ENCODE measurements at regions not wholly inside any gene's neighbourhood (a gene's known extent, or its start where the extent isn't known, plus 50 kb on each side); places are given as distances from the start of the nearest gene placed in this dataset.

GRCh38 chr13:38024431-38024830 is 154.9 kb upstream of the TRPC4 start:
- H3K4me1 ChIP-seq (ENCODE audit: insufficient read depth, low read length), result no peaks in the 10 kb centered on the region
- H3K27ac ChIP-seq (ENCODE audit: insufficient read length, low read depth, low read length), result no peak overlapping the region
- no peak overlapping the region for H2AFZ ChIP-seq (ENCODE audit: low read length)
- no peaks in the 10 kb centered on the region for H3K23me2 ChIP-seq (ENCODE audit: insufficient read length, low read depth, low read length, poor library complexity, severe bottlenecking)
- no peaks in the 10 kb centered on the region for H3K4me1 Mint-ChIP-seq
- H2BK12ac ChIP-seq (ENCODE audit: insufficient read length, low read depth, low read length), result no peak overlapping the region
- H3K9ac ChIP-seq (ENCODE audit: extremely low read depth, insufficient read length, low read length), result no peak overlapping the region
- no peaks in the 10 kb centered on the region for H3K79me1 ChIP-seq (ENCODE audit: insufficient read depth, low read depth, low read length, poor library complexity, severe bottlenecking)
- no peak overlapping the region for H2BK15ac ChIP-seq (ENCODE audit: low read depth, low read length)
- no peaks in the 10 kb centered on the region for H4K20me1 ChIP-seq (ENCODE audit: control insufficient read depth, insufficient read depth, insufficient read length)
- no peak overlapping the region for H3K23ac ChIP-seq (ENCODE audit: insufficient read length, low read depth, low read length)
- DNase-seq, result no peak
- no peak overlapping the region for H3K4me3 Mint-ChIP-seq
- H3K9me3 Mint-ChIP-seq, result peaks cover 1 to 2% of the 10 kb centered on the region in 2 experiments; a peak in 2 of 5 replicates
- H4K91ac ChIP-seq (ENCODE audit: insufficient read length, low read depth, low read length), result no peak overlapping the region
- no peak overlapping the region for H2AK5ac ChIP-seq (ENCODE audit: insufficient read length, low read length)
- no peak overlapping the region for H3T11ph ChIP-seq (ENCODE audit: low read length)
- no peak overlapping the region for H3K4me2 ChIP-seq (ENCODE audit: insufficient read depth, insufficient read length, low read length)
- no CpG with 5 or more reads among the region's 2 CpGs for WGBS (ENCODE audit: extremely low coverage, insufficient read length, low lambda C conversion rate)
- no peak overlapping the region for H3K4ac ChIP-seq (ENCODE audit: low read depth, low read length)
- H3K18ac ChIP-seq (ENCODE audit: insufficient read length, low read depth, low read length), result no peak overlapping the region
- no peaks in the 10 kb centered on the region for H3K27me3 ChIP-seq (ENCODE audit: insufficient read depth, low read length)
- TF ChIP-seq CTCF (conservative IDR thresholded peaks at IDR 0.05), result no peak
- no peak overlapping the region for H2BK120ac ChIP-seq (ENCODE audit: low read depth, low read length, poor library complexity, severe bottlenecking)
- H3K27ac Mint-ChIP-seq, result no peak overlapping the region
- H4K8ac ChIP-seq (replicated peaks; ENCODE audit: insufficient read length, low read depth, low read length), result no peak overlapping the region
- H3K56ac ChIP-seq (ENCODE audit: insufficient read length, low read depth, low read length), result no peak overlapping the region
- H4K5ac ChIP-seq (ENCODE audit: insufficient read length, low read depth, low read length), result no peak overlapping the region
- no peaks in the 10 kb centered on the region for H3K9me3 ChIP-seq (ENCODE audit: control insufficient read depth, low read depth, low read length)
- H3K79me2 ChIP-seq (ENCODE audit: insufficient read depth, low read length), result no peaks in the 10 kb centered on the region
- H3K27me3 Mint-ChIP-seq (ENCODE audit: low read depth), result no peaks in the 10 kb centered on the region
- no peak overlapping the region for H2BK20ac ChIP-seq (ENCODE audit: low read depth, low read length, poor library complexity, severe bottlenecking)
- peaks cover 0 to 15% (median 3%) of the 10 kb centered on the region in 3 experiments; a peak in 4 of 7 replicates for H3K36me3 Mint-ChIP-seq (ENCODE audit: insufficient read depth in 1 of 3, low read depth in 3 of 3)
- no peak overlapping the region for H2BK5ac ChIP-seq (ENCODE audit: insufficient read length, low read length)
- no peak overlapping the region for H3K14ac ChIP-seq (ENCODE audit: insufficient read depth, low read length)

All from H9 (cell line).